ENCODE measurements at regions not wholly inside any gene's neighbourhood (a gene's known extent, or its start where the extent isn't known, plus 50 kb on each side); places are given as distances from the start of the nearest gene placed in this dataset.
"Not testable (repeated sequence)": the region's sequence is repeated elsewhere in the genome, so short reads cannot be mapped to it uniquely, and the experiment has no call there.

DNA sequence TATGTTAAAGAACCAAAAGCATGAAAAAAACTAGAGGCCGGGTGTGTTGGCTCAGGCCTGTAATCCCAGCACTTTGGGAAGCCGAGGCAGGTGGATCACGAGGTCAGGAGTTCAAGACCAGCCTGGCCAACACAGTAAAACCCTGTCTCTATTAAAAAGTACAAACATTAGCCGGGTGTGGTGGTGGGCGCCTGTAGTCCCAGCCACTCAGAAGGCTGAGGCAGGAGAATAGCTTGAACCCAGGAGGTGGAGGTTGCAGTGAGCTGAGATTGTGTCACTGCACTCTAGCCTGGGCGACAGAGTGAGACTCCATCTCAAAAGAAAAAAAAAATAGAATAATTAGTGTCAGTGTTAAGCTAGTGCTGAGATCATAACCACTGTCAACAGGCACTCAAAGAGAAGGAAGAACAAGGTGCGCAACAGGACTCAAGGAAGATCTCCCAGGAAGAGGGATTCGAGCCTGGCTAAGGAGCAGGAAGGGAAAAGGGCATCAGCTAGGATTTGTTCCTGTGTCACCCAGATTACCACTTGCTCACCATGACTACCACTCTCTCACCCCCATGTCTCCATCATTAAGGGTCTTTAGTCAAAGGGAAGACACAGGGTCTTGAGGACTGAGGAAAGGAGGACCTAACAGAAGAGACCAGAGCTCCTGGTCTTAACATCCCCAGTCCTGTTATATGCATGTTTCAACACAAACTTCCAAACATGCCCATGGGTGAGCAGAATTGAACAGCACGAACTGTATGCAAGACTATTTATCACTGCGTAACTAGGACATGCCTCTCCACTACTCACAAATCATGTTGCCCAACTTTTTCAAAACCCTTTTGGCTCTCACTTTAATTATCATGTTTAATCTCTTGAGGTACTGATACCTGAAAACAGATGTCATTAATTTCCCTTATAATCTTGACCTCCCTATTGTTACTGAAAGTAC lies 88.3 kb upstream of the PLEKHM1 start:
- no peaks in the 10 kb centered on the region for H3K27me3 ChIP-seq (ENCODE audit: low read depth, low read length)
- H3K9me3 ChIP-seq (ENCODE audit: control insufficient read depth in 1 of 2, low read length in 2 of 2), result no peaks in the 10 kb centered on the region
- H3K36me3 ChIP-seq (ENCODE audit: control insufficient read depth in 1 of 2, insufficient read depth in 2 of 2, low read length in 2 of 2), result no peaks in the 10 kb centered on the region
- H3K4me1 ChIP-seq (ENCODE audit: control insufficient read depth in 1 of 2, insufficient read depth in 2 of 2, low read length in 2 of 2), result peaks cover 2 to 12% of the 10 kb centered on the region in 2 donors
- H3K27ac ChIP-seq (ENCODE audit: low read length), result no peak overlapping the region
- H3K4me3 ChIP-seq (ENCODE audit: low read depth in 1 of 2, low read length in 2 of 2), result no peak overlapping the region

DNA sequence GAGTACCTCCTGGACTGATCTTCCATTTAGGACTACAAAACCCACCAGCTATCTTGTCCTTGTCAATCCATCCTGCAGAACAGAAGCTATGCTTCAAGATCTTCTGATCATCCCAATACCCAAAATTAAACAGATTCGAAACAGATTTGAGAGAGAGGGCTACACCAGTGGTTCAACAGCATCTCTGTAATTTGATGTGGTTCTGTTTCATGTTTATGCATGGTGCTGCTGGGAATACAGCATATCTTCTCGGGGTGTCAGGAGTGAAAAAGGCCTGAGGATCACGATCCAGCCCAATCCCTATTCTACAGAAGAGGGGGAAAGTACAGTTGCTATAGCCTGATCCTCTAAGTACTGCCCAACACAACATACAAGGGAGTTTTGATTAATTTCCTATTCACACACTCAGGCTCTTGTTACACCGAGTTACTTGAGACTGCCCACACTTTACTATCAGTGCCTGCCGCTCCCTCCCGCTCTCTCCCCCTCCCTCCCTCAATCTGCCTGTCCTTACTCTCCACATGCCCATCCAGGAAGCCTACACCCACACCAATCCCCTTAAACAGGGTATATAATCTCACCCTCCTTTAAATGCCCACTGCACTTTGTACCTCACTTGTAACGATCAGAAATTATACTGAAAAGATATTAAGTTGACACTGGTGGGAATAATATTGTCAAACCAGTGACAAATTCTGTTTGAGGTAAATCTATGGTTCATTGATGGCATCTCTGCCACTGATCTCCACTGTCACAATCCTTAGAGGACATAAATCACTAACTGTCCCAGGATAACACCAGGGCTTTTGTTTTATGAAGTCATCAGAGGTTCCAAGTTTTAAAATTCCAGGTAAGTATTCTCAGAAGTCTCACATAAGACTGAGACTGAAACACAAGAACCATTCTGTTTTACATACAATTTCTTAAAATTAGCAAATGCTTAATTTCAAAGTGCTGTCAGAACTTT lies 89.3 kb upstream of the PLEKHM1 start:
- H3K4me3 ChIP-seq (ENCODE audit: low read depth in 1 of 2, low read length in 2 of 2), result no peak overlapping the region
- H3K36me3 ChIP-seq (ENCODE audit: control insufficient read depth in 1 of 2, insufficient read depth in 2 of 2, low read length in 2 of 2), result no peaks in the 10 kb centered on the region
- H3K27me3 ChIP-seq (ENCODE audit: low read depth, low read length), result no peaks in the 10 kb centered on the region
- H3K4me1 ChIP-seq (ENCODE audit: control insufficient read depth in 1 of 2, insufficient read depth in 2 of 2, low read length in 2 of 2), result peaks cover 4 to 15% of the 10 kb centered on the region in 2 donors
- no peak overlapping the region for H3K27ac ChIP-seq (ENCODE audit: low read length)
- H3K9me3 ChIP-seq (ENCODE audit: control insufficient read depth in 1 of 2, low read length in 2 of 2), result no peaks in the 10 kb centered on the region

DNA sequence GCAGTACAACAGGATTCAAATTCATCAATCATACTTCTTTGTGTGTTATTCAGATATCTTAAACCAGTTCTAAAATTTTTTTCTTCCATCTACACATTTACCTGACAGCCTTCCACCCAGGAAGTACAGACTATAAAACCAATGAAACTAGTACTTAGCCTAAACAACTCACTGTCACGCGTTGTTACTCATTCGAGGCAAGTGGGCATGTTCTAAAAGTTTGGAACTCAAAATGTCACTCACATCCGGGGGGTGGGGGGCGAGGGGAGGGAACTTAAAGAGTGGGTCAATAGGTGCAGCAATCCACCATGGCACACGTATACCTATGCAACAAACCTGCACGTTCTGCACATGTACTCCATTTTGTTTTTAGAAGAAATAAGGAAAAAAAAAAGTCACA lies 90.4 kb upstream of the PLEKHM1 start:
- Histone ChIP-seq H3K4me3 (ENCODE audit: low read depth in 1 of 2, low read length in 2 of 2) (no peak overlapping the region), H3K36me3 (ENCODE audit: control insufficient read depth in 1 of 2, insufficient read depth in 2 of 2, low read length in 2 of 2) (no peaks in the 10 kb centered on the region), H3K9me3 (ENCODE audit: control insufficient read depth in 1 of 2, low read length in 2 of 2) (no peaks in the 10 kb centered on the region), H3K27me3 (ENCODE audit: low read depth, low read length) (no peaks in the 10 kb centered on the region), H3K27ac (ENCODE audit: low read length) (no peak overlapping the region), H3K4me1 (ENCODE audit: control insufficient read depth in 1 of 2, insufficient read depth in 2 of 2, low read length in 2 of 2) (peaks cover 4 to 15% of the 10 kb centered on the region in 2 donors)

DNA sequence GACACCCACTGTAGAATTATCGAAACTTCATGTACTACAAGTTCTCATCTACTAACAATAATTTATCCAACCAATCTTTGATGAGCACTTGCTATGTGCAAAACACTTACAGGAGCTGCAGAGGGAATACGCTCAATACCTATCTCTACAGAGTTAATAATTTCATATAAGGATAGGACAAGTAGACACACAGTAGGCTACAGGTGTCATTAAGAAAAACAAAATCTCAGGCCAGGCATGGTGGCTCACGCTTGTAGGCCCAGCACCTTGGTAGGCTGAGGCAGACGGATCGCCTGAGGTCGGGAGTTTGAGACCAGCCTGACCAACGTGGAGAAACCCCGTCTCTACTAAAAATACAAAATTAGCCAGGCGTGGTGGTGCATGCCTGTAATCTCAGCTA lies 91.3 kb upstream of the PLEKHM1 start:
- H3K27me3 ChIP-seq (ENCODE audit: low read depth, low read length), result no peaks in the 10 kb centered on the region
- H3K27ac ChIP-seq (ENCODE audit: low read length), result no peak overlapping the region
- H3K9me3 ChIP-seq (ENCODE audit: control insufficient read depth in 1 of 2, low read length in 2 of 2), result no peaks in the 10 kb centered on the region
- no peak overlapping the region for H3K4me3 ChIP-seq (ENCODE audit: low read depth in 1 of 2, low read length in 2 of 2)
- H3K36me3 ChIP-seq (ENCODE audit: control insufficient read depth in 1 of 2, insufficient read depth in 2 of 2, low read length in 2 of 2), result no peaks in the 10 kb centered on the region
- peaks cover 4 to 19% of the 10 kb centered on the region in 2 donors for H3K4me1 ChIP-seq (ENCODE audit: control insufficient read depth in 1 of 2, insufficient read depth in 2 of 2, low read length in 2 of 2)

DNA sequence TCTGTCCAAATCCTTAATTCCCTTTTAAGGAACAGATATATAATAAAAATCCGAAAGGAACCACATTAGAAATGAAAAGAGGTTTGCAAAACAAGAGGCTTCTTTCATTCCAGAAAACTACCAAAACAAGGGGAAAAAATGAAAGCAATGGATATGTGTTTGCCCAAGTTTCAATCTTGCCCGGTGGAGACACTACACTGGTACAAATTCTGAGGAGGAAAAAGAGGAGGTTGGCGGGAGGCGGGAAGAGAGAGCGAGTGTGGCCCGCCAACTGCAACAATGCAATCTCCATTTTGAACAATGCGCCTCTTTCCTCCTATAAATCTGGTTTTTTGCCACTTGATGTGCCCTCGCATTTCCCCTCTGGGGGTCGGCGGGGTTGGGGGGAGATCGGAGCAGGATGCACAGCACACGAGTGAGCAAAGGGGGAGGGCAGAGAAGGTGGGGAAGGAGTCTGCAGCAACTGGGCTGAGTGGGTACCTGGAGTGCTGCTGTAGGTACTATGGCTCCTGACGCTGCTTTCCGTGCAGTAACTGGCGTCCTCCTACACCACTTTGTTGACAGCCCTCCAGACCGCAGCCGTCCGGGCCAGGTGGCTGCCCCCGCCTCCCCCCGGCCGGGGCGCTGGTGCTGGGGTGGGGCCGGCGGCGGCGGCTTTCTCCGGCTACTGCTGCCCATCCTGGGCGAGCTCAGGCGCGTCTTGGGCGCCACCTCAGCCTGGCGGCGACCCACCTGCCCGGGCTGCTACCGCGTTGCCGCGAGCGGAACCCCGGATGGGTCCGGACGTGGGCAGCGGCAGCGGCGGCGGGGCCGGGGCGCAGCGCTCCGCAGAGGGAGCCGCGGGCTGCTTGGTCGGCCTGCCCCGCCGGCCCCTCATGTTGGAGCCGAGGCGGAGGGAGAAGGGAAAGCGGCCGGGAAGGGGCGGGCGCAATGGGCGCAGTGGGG lies 93.8 kb upstream of the PLEKHM1 start:
- Histone ChIP-seq H3K27ac (ENCODE audit: low read length) (peak overlapping the region; percentile 88), H3K4me1 (ENCODE audit: control insufficient read depth in 1 of 2, insufficient read depth in 2 of 2, low read length in 2 of 2) (peaks cover 4 to 19% of the 10 kb centered on the region in 2 donors), H3K9me3 (ENCODE audit: control insufficient read depth in 1 of 2, low read length in 2 of 2) (no peaks in the 10 kb centered on the region), H3K36me3 (ENCODE audit: control insufficient read depth in 1 of 2, insufficient read depth in 2 of 2, low read length in 2 of 2) (no peaks in the 10 kb centered on the region), H3K27me3 (ENCODE audit: low read depth, low read length) (no peaks in the 10 kb centered on the region), H3K4me3 (ENCODE audit: low read depth in 1 of 2, low read length in 2 of 2) (peak overlapping the region; percentile 88 to 93)

DNA sequence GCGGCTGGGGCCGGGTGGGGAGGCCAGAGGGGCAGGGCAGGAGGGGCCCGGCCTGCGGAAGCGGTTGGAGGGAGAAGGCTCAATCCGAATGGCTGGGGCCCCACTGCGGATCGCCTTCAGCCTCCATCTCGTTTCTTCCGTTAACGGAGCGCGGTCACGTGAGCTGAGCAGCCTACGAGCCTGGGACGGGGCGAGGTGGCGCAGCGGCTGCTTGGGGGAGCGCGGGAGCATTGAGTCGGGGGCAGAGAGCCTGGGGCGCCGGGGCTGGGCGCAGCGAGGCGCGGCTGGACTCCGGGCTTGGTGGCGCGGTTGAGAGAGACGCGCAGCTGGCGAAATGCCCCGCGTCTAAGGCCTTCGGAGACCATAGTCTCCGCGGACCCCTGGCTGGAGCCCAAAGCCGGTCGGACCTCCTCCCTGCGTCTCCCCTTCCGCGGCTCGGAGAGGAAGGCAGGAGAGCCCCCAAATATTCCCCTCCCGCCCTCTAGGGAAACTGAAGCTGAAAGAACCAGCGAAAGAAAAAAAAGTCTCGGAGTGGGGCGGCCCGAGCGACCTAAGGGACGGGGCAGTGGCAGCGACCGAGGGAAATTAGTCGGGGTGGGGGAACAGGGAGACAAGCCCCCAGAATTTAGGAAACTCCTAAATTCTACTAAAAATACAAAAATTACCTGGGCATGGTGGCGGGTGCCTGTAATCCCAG lies 94.7 kb upstream of the PLEKHM1 start:
- not testable (repeated sequence) for H3K36me3 ChIP-seq (ENCODE audit: control insufficient read depth in 1 of 2, insufficient read depth in 2 of 2, low read length in 2 of 2); H3K27me3 ChIP-seq (ENCODE audit: low read depth, low read length); H3K9me3 ChIP-seq (ENCODE audit: control insufficient read depth in 1 of 2, low read length in 2 of 2); H3K27ac ChIP-seq (ENCODE audit: low read length)
- Histone ChIP-seq H3K4me1 (ENCODE audit: control insufficient read depth in 1 of 2, insufficient read depth in 2 of 2, low read length in 2 of 2) (peaks cover 4 to 19% of the 10 kb centered on the region in 2 donors), H3K4me3 (ENCODE audit: low read depth in 1 of 2, low read length in 2 of 2) (peak overlapping the region; percentile 88 to 93)

DNA sequence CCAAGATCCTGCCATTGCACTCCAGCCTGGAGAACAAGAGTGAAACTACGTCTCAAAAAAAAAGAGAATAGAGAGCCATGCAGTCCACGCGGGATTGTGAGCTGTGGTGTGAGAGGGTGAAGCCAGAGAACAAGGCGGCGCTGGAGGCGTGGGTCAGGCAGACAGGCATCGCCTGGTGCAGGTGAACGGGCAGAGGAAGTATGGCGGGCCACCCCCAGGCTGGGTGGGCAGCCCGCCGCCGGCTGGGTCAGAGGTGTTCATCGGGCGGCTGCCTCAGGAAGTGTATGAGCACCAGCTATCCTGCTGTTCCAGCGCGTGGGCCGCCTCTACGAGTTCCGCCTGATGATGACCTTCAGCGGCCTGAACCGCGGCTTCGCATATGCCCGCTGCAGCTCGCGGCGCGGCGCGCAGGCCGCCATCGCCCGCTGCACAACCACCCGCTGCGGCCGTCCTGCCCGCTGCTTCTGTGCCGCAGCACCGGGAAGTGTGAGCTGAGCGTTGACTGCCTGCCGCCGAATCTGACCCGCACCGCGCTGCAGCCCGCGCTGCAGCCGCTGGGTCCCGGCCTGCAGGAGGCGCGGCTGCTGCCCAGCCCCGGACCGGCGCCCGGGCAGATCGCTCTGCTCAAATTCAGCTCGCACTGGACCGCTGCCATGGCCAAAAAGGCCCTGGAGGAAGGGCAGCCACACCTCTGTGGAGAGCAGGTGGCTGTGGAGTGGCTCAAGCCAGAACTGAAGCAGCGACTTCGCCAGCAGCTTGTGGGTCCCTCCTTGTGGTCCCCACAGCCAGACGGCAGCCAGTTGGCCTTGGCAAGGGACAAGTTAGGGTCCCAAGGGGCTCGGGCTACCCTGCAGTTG lies 95.5 kb upstream of the PLEKHM1 start:
- H3K9me3 ChIP-seq (ENCODE audit: control insufficient read depth in 1 of 2, low read length in 2 of 2); H3K27ac ChIP-seq (ENCODE audit: low read length); H3K36me3 ChIP-seq (ENCODE audit: control insufficient read depth in 1 of 2, insufficient read depth in 2 of 2, low read length in 2 of 2); H3K27me3 ChIP-seq (ENCODE audit: low read depth, low read length): not testable (repeated sequence)
- Histone ChIP-seq H3K4me1 (ENCODE audit: control insufficient read depth in 1 of 2, insufficient read depth in 2 of 2, low read length in 2 of 2) (peaks cover 4 to 19% of the 10 kb centered on the region in 2 donors), H3K4me3 (ENCODE audit: low read depth in 1 of 2, low read length in 2 of 2) (peak overlapping the region in 1 of 2 donors; percentile 88)

DNA sequence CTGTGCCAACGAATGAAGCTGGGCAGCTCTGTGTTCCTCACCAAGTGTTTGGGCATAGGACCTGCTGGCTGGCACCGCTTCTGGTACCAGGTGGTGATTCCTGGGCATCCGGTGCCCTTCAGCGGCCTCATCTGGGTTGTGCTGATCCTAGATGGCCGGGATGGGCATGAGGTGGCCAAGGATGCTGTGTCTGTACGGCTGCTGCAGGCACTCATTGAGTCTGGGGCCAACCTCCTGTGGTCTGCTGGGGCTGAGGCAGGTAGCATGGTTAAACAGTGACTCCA lies 96.1 kb upstream of the PLEKHM1 start:
- peaks cover 4 to 19% of the 10 kb centered on the region in 2 donors for H3K4me1 ChIP-seq (ENCODE audit: control insufficient read depth in 1 of 2, insufficient read depth in 2 of 2, low read length in 2 of 2)
- H3K27ac ChIP-seq (ENCODE audit: low read length); H3K9me3 ChIP-seq (ENCODE audit: control insufficient read depth in 1 of 2, low read length in 2 of 2); H3K27me3 ChIP-seq (ENCODE audit: low read depth, low read length); H3K36me3 ChIP-seq (ENCODE audit: control insufficient read depth in 1 of 2, insufficient read depth in 2 of 2, low read length in 2 of 2); H3K4me3 ChIP-seq (ENCODE audit: low read depth in 1 of 2, low read length in 2 of 2): not testable (repeated sequence)

DNA sequence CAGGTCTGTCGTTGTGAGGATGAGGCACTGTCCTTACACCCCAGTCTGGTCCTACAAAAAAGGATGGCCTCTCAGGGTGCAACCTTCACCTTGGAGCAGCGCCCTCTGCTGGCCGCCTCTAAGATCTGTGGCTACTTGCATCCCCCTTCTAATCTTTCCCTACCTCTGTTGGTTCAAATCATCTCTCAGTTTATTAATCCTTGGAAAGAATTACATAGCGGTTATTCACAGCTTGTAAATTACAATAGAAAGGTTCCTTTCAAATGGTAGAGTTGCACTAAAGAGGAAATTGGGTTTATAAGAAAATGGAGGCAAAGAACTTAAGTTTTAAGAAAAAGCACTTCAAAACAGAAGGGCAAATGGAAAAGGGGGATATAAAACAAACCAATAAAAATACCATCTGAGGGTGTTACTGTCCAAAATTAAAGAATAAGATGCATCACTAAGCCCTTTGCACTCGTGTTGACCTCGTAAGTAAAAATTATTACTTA lies 102.0 kb upstream of the PLEKHM1 start:
- H3K4me1 ChIP-seq (ENCODE audit: control insufficient read depth in 1 of 2, insufficient read depth in 2 of 2, low read length in 2 of 2); H3K27me3 ChIP-seq (ENCODE audit: low read depth, low read length); H3K36me3 ChIP-seq (ENCODE audit: control insufficient read depth in 1 of 2, insufficient read depth in 2 of 2, low read length in 2 of 2); H3K27ac ChIP-seq (ENCODE audit: low read length); H3K4me3 ChIP-seq (ENCODE audit: low read depth in 1 of 2, low read length in 2 of 2); H3K9me3 ChIP-seq (ENCODE audit: control insufficient read depth in 1 of 2, low read length in 2 of 2): not testable (repeated sequence)

DNA sequence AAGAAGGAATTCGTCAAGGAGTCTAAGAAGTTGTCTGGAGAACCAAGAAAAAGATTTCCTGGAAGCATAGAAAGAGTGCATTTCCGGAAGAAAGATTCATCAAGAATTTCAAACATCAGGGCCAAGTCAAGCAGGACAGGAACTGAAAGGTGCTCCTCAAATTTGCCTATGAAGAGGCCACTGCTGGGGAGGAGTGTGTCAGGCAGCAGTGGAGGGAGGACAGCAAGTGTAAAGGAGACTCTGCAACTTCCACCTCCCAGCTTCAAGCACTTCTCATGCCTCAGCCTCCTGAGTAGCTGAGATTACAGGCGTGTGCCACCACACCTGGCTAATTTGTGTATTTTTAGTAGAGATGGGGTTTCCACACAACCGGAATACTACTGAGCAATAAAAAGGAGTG lies 105.8 kb upstream of the PLEKHM1 start:
- not testable (repeated sequence) for H3K4me1 ChIP-seq (ENCODE audit: control insufficient read depth in 1 of 2, insufficient read depth in 2 of 2, low read length in 2 of 2); H3K27me3 ChIP-seq (ENCODE audit: low read depth, low read length); H3K36me3 ChIP-seq (ENCODE audit: control insufficient read depth in 1 of 2, insufficient read depth in 2 of 2, low read length in 2 of 2); H3K27ac ChIP-seq (ENCODE audit: low read length); H3K4me3 ChIP-seq (ENCODE audit: low read depth in 1 of 2, low read length in 2 of 2); H3K9me3 ChIP-seq (ENCODE audit: control insufficient read depth in 1 of 2, low read length in 2 of 2)
